PC-9 (cell line): ENCODE measurements at regions not wholly inside any gene's neighbourhood (a gene's known extent, or its start where the extent isn't known, plus 50 kb on each side); places are given as distances from the start of the nearest gene placed in this dataset.

Experiments
- EZH2 ChIP-seq: fragments of 200-600 bp; sonication (generic); IDR thresholded peaks from 2 replicates; pipeline ENCODE4 v1.8.0; 2017; ENCODE audit warnings: antibody characterized with exemption, low read depth
- TF ChIP-seq, protein P1 (sequence below): fragments of 200-600 bp; sonication (generic); conservative IDR thresholded peaks from 2 replicates; pipeline ENCODE4 v1.6.1; 2017; ENCODE audit warnings: mixed run types, antibody characterized with exemption, mild to moderate bottlenecking, moderate library complexity

DNA sequence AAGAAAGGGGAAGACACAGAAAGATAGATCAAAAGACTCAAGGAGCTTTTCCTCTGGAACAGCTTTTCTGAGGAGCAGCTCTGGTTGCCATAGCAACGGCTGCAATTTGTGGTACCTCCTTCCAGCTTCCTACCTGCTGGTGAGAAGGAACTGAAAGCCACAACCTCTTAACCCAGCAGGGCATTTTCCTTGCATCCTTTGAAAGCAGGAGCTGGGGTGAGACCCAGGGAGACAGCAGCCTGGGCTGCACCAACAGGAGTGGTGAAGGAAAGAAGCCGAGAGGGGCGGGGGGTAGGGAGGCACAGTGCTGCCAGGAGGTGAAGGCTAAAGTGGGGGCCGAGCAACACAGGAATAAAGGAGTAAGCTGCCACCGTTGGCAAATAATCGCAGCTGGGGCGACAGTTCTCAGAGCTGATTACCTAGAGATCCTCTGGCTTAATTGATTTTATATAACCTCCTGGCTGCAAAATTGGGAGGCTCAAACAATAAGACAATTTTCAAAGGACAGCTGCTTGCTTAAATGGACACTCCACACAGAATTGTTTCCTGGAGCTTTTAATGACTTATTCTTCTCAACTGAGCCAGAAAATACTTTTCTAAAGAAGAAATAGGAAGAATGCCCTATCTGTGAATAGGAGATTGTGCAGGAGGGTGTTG lies 129.4 kb downstream of the RPAP3 start:
- TF ChIP-seq, protein P1, sequence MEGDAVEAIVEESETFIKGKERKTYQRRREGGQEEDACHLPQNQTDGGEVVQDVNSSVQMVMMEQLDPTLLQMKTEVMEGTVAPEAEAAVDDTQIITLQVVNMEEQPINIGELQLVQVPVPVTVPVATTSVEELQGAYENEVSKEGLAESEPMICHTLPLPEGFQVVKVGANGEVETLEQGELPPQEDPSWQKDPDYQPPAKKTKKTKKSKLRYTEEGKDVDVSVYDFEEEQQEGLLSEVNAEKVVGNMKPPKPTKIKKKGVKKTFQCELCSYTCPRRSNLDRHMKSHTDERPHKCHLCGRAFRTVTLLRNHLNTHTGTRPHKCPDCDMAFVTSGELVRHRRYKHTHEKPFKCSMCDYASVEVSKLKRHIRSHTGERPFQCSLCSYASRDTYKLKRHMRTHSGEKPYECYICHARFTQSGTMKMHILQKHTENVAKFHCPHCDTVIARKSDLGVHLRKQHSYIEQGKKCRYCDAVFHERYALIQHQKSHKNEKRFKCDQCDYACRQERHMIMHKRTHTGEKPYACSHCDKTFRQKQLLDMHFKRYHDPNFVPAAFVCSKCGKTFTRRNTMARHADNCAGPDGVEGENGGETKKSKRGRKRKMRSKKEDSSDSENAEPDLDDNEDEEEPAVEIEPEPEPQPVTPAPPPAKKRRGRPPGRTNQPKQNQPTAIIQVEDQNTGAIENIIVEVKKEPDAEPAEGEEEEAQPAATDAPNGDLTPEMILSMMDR, result no peak
- no peak for TF ChIP-seq EZH2
